HUDEP-2 (cell line): ENCODE measurements at regions not wholly inside any gene's neighbourhood (a gene's known extent, or its start where the extent isn't known, plus 50 kb on each side); places are given as distances from the start of the nearest gene placed in this dataset.
"Not testable (repeated sequence)": the region's sequence is repeated elsewhere in the genome, so short reads cannot be mapped to it uniquely, and the experiment has no call there.

ENCODE experiments used
- DNase-seq, 76 experiments: peaks; one replicate each; lab custom pipeline; 2025; ENCODE audit not compliant: unreplicated experiment in 76 of 76; lab: John Stamatoyannopoulos, UW

- DNase-seq: no peak
These were observed 369.8 kb upstream of the NT5C1B start for GRCh38 chr2:18959200-18959599.

GRCh38 chr2:18957909-18958308 lies 368.5 kb upstream of the NT5C1B start:
- no peak for DNase-seq

GRCh38 chr2:18950361-18950851 lies 361.0 kb upstream of the NT5C1B start:
- DNase-seq: no peak

GRCh38 chr2:18949871-18950270 lies 360.5 kb upstream of the NT5C1B start:
- DNase-seq: no peak

DNA sequence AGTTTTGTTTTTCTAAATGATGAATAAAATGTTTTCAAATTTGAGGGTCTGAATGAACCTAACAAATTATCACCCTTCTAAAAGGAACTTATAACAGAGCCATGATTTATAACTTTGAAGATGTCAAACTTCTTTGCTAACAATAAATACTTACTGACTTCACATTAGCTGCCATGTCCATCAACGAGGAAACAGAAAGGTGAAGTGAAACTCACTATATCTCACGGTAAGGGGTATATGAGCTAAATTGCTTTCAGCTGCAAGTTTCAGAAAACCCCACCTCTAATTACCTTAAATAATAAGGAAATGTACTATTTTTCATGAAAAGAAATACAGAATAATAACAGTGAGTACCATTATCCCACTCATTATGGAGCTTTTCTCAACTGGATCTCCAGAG lies 350.8 kb upstream of the NT5C1B start:
- no peak for DNase-seq

- not testable (repeated sequence) for DNase-seq
These were observed 350.4 kb upstream of the NT5C1B start for GRCh38 chr2:18939740-18940139.

GRCh38 chr2:18934886-18935285 lies 345.5 kb upstream of the NT5C1B start:
- DNase-seq: no peak

GRCh38 chr2:18932853-18933252 lies 343.5 kb upstream of the NT5C1B start:
- DNase-seq: no peak

- DNase-seq: no peak
These were observed 341.6 kb upstream of the NT5C1B start for GRCh38 chr2:18930971-18931370.

DNA sequence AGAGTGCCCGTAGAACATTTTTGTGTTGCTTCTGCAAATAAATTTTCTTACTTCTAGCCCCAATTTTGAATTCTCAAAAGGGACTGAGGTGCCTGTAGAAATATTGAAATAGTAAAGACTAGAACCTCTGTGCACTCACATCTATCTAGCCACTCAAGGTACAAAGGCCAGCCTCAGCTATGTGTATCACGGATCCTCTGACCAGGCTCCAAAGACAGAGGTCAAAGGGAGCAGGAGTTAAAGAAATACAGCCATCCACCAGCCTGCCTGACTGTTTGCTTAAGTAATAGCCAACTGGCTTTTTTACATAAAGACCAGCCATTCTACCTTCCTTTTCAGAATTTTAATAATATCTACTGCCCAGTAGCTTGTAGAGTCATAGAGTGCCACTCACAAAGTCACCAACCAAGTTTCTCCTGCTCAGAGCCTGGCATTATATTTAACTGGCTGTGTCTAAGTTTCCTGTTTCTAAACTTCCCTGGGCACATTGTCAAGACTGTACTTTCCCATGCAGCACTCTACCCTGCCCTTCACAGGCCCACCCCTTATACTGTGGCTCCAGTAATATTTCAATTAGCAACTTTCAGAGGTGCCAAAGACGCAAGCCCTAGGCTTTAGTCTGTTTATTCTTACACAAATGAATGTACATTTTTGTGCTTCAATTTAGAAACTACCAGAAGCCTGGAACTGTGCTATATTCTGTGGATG lies 338.3 kb upstream of the NT5C1B start:
- DNase-seq: no peak

DNA sequence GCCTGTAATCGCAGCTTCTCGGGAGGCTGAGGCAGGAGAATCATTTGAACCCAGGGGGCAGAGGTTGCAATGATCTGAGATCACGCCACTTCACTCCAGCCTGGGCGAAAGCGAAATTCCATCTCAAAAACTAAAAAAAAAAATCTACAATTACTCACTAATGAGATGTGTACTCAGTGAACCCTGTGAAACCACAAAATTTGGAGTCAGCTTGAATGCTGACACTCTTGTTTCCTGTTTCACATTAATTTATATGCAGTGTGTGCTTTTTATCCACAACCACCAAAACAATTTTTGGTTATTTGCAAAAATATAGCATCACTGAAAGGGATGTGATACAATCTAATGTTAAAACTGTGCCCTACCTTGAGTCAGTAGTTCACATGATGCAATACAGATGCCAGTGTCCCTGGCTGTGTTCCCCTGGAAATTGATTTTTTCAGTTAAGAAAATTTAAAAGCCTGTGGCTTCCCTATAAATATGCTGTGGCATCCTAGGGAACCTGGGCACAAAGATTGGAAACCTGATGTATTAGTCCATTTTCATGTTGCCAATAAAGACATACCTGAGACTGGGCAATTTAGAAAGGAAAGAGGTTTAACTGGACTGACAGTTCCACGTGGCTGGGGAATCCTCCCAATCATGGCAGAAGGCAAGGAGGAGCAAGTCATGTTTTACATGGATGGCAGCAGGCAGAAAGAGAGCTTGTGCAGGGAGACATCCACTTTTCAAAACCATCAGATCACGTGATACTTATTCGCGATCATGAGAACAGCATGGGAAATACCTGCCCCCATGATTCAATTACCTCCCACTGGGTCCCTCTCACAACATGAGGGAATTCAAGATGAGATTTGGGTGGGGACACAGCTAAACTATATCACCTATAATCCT lies 337.5 kb upstream of the NT5C1B start:
- no peak for DNase-seq

DNA sequence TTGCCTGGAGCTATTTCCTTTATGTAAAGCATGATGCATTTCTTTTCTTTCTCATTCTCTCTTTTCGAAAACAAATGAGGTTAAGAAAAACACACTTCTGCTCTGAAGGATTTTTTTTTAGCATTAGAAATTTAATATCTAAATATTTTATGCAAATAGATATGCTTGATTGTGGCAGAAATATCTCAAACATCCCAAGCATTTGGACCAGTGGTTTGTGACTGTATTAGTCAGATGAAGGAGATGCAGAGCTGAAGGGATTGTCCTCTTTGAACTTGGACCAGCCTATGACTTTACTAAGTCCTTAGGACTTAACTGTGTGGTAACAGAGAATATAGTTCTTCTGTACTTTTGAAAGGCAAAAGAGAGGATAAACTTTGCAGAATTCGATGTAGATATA lies 335.9 kb upstream of the NT5C1B start:
- DNase-seq: no peak

- DNase-seq: no peak
These were observed 335.5 kb upstream of the NT5C1B start for GRCh38 chr2:18924886-18925285.

DNA sequence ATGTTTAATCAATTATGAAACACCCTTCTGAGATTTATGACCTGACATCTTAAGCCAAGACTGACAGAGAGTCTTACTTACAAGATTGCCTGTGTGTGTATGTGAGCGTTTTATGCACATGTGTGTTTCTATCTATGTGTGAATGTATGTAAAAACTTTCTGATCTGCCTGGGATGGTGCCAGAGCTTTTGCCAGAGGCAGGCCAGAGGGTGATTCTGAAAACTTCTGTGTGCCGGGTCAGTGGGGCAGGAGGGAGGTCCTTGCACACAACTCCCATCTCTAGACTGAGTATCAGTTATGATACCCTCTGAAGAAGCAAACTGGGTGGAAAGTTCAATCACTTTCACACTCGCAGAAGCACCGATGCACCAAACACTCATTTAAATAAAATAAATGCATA lies 335.0 kb upstream of the NT5C1B start:
- DNase-seq: no peak

- no peak for DNase-seq
These were observed 332.9 kb upstream of the NT5C1B start for GRCh38 chr2:18922276-18922675.

GRCh38 chr2:18918280-18918679 lies 328.9 kb upstream of the NT5C1B start:
- no peak for DNase-seq

DNA sequence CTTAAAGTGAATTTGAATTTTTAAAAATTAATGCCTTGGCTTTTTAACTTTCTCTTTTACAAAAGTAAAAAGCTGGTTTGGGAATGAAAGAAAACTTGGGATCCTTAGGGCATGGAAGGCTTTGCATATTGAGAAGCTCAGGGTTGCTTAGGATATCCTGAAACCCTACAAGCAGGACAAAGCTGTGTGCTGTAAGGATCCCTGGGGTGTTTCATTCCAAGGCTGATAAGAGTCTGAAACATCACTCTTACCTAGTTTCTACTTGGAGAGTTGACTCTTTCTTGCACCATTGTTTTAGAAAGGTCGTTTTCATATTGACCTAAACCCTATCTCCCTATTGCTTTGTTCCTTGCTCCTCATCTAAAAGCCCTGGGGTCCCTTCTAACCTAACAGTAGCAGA lies 325.9 kb upstream of the NT5C1B start:
- DNase-seq: no peak

DNA sequence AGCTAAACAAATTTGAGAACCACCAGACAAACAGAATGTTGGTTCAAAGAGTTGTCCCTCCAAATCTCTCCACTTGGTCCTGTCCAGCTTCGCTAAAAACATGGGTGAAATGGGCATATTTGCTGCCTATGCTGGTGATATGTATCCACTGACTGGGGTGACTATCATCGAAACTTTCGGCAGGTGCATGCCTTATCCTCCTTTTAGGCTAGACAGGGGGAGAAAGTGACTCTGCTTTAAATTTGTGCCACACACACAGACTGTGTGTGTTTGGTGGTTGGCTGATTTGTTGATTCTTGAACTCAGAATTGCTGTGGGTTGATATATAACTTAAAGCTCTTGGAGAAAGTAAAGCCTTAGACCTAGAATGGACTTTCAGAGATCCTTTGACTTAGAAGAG lies 324.1 kb upstream of the NT5C1B start:
- no peak for DNase-seq

GRCh38 chr2:18912225-18912888 lies 323.0 kb upstream of the NT5C1B start:
- no peak for DNase-seq

- DNase-seq: no peak
These were observed 322.0 kb upstream of the NT5C1B start for GRCh38 chr2:18911416-18911815.

DNA sequence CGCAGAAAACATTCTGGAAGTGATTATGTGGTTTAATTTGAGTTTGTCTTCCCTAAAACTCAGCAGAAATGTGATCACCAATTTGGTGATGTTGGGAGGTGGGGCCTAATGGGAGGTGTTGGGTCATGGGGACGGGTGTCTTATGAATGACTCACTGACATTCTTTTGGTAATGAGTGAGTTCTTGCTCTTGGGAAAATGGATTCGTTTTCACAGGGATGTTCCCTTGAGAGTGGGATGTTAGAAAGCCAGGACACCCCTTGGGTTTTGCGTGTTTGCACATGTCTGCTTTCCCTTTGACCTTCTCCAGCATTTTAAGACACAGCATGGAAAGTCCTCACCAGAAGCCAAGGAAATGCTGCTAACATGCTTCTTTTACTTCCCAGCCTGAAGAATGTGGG lies 321.5 kb upstream of the NT5C1B start:
- no peak for DNase-seq
